ENCODE measurements at regions not wholly inside any gene's neighbourhood (a gene's known extent, or its start where the extent isn't known, plus 50 kb on each side); places are given as distances from the start of the nearest gene placed in this dataset.
"Not testable (repeated sequence)": the region's sequence is repeated elsewhere in the genome, so short reads cannot be mapped to it uniquely, and the experiment has no call there.

DNA sequence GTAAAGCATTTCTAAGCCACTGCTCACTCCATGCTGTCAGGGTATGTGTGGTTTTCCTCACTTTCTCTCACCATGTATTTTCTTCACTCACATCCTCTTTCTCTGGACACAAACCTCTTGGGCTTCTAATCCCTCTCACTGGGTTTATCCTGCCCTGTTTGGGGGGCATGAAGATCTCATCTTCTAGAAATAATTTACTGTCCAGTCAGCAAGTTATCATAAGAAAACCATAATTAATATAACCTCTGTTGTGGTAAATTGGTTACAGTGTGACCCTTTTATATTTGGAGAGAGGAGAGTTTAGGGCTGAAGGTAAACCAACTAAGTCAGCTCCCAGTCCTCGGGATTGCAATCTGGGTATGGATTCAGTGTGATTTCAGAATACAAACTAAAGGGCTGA, 213.8 kb upstream of the PROX1 start:
- no peaks in the 10 kb centered on the region for H3K4me1 ChIP-seq (ENCODE audit: control insufficient read depth, insufficient read depth, low read length)
- H3K9me3 ChIP-seq (ENCODE audit: control insufficient read depth, low read length), result no peaks in the 10 kb centered on the region
- WGBS, 2 experiments, result 82 to 97% methylated on average over 1 of the region's 1 CpG
- H3K27me3 ChIP-seq (ENCODE audit: control insufficient read depth, insufficient read depth, low read length, poor library complexity, severe bottlenecking), result no peaks in the 10 kb centered on the region
- H3K4me3 ChIP-seq (ENCODE audit: insufficient read depth, low read depth, low read length), result no peak overlapping the region
- H3K36me3 ChIP-seq (ENCODE audit: control insufficient read depth, insufficient read depth, low read length), result no peaks in the 10 kb centered on the region
- no peak overlapping the region for H3K27ac ChIP-seq (ENCODE audit: insufficient read depth, low read depth, low read length, poor library complexity, severe bottlenecking)

DNA sequence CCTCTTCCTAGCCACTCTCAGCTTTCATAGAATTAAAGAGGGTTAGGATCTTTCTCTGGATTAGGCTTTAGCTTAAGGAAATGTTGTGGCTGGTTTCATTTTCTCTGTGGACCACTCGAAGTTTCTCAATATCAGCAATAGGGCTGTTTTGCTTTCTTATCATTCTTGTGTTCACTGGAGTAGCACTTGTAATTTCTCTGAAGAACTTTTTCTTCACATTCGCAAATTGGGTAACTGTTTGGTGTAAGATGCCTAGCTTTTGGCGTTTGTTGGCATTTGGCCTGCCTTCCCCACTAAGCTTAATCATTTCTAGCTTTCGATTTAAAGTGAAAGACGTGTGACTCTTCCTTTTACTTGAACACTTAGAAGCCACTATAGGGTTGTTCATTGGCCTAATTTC, 210.8 kb upstream of the PROX1 start:
- Histone ChIP-seq H3K4me1 (ENCODE audit: control insufficient read depth, insufficient read depth, low read length) (no peaks in the 10 kb centered on the region), H3K27me3 (ENCODE audit: control insufficient read depth, insufficient read depth, low read length, poor library complexity, severe bottlenecking) (no peaks in the 10 kb centered on the region), H3K9me3 (ENCODE audit: control insufficient read depth, low read length) (no peaks in the 10 kb centered on the region), H3K36me3 (ENCODE audit: control insufficient read depth, insufficient read depth, low read length) (no peaks in the 10 kb centered on the region), H3K4me3 (ENCODE audit: insufficient read depth, low read depth, low read length) (no peak overlapping the region), H3K27ac (ENCODE audit: insufficient read depth, low read depth, low read length, poor library complexity, severe bottlenecking) (no peak overlapping the region)
- 95 to 97% methylated on average over 5 of the region's 5 CpGs for WGBS, 2 experiments

DNA sequence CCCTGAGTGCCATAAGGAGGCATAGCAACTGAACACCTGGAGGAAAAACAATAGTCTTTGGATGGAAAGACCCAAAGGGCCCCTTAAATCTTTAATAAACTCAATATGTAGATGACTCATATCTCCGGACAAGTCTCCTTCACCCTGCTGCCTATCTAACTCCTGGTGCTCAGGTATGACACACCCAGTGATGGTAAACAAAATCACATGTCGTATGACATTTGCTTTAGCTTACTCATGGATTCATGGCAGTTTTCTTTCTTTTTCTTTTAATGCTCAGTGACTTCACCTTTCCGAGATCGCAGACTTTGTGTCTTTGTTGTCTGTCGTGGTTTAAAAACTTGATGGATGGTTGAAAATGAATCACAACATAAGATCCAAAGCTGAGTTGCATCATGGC, 208.5 kb upstream of the PROX1 start:
- Histone ChIP-seq H3K4me3 (ENCODE audit: insufficient read depth, low read depth, low read length) (no peak overlapping the region), H3K27me3 (ENCODE audit: control insufficient read depth, insufficient read depth, low read length, poor library complexity, severe bottlenecking) (no peaks in the 10 kb centered on the region), H3K36me3 (ENCODE audit: control insufficient read depth, insufficient read depth, low read length) (no peaks in the 10 kb centered on the region), H3K4me1 (ENCODE audit: control insufficient read depth, insufficient read depth, low read length) (no peaks in the 10 kb centered on the region), H3K9me3 (ENCODE audit: control insufficient read depth, low read length) (no peaks in the 10 kb centered on the region), H3K27ac (ENCODE audit: insufficient read depth, low read depth, low read length, poor library complexity, severe bottlenecking) (no peak overlapping the region)
- WGBS, 2 experiments, result 94 to 98% methylated on average over 5 of the region's 5 CpGs

DNA sequence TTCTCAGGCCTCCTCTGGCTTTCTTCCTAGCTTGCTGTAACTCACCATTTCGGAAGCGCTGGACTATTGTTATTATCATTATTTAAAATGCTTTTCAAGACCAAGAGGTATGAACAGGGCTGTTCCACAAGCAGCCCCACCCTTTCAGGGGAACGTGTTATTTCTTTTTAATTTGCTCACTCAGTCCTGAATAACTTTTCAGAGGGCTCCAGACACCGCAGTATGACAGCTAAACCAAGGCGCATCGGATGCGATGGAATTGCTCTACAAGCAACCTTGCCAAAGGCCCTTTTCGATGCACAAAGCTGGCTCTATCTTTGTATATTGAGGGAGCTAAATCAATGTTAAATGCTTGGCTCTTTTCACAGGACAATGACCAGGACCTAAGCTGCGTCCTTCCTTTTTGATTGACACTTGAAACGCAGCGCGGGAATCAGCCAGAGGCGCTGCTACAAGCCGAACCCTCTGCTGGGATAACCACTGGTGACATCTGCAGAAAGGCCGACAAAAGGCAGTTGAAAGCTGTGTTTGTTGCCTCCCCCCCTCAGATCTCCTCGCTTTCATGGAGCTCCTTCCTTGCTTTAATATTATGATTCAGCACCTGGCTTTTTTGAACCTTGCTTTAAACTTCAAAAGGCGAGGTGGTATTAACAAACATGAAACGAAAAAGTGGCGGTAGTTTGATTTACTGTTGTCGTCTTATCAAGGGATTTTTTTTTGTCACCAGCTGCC, 204.7 kb upstream of the PROX1 start:
- Histone ChIP-seq H3K4me1 (ENCODE audit: control insufficient read depth, insufficient read depth, low read length) (no peaks in the 10 kb centered on the region), H3K9me3 (ENCODE audit: control insufficient read depth, low read length) (no peaks in the 10 kb centered on the region), H3K4me3 (ENCODE audit: insufficient read depth, low read depth, low read length) (no peak overlapping the region), H3K27ac (ENCODE audit: insufficient read depth, low read depth, low read length, poor library complexity, severe bottlenecking) (no peak overlapping the region), H3K36me3 (ENCODE audit: control insufficient read depth, insufficient read depth, low read length) (no peaks in the 10 kb centered on the region), H3K27me3 (ENCODE audit: control insufficient read depth, insufficient read depth, low read length, poor library complexity, severe bottlenecking) (no peaks in the 10 kb centered on the region)
- WGBS, 2 experiments, result 82 to 86% methylated on average over 18 to 20 of the region's 20 CpGs

GRCh38 chr1:213783893-213784292, 203.9 kb upstream of the PROX1 start:
- no peaks in the 10 kb centered on the region for H3K27me3 ChIP-seq (ENCODE audit: control insufficient read depth, insufficient read depth, low read length, poor library complexity, severe bottlenecking)
- 78 to 79% methylated on average over 2 of the region's 2 CpGs for WGBS, 2 experiments
- no peak overlapping the region for H3K4me3 ChIP-seq (ENCODE audit: insufficient read depth, low read depth, low read length)
- no peaks in the 10 kb centered on the region for H3K9me3 ChIP-seq (ENCODE audit: control insufficient read depth, low read length)
- H3K4me1 ChIP-seq (ENCODE audit: control insufficient read depth, insufficient read depth, low read length), result no peaks in the 10 kb centered on the region
- no peaks in the 10 kb centered on the region for H3K36me3 ChIP-seq (ENCODE audit: control insufficient read depth, insufficient read depth, low read length)
- H3K27ac ChIP-seq (ENCODE audit: insufficient read depth, low read depth, low read length, poor library complexity, severe bottlenecking), result no peak overlapping the region

GRCh38 chr1:213786683-213787082, 201.1 kb upstream of the PROX1 start:
- Histone ChIP-seq H3K4me1 (ENCODE audit: control insufficient read depth, insufficient read depth, low read length) (no peaks in the 10 kb centered on the region), H3K36me3 (ENCODE audit: control insufficient read depth, insufficient read depth, low read length) (no peaks in the 10 kb centered on the region), H3K4me3 (ENCODE audit: insufficient read depth, low read depth, low read length) (no peak overlapping the region), H3K27me3 (ENCODE audit: control insufficient read depth, insufficient read depth, low read length, poor library complexity, severe bottlenecking) (no peaks in the 10 kb centered on the region), H3K9me3 (ENCODE audit: control insufficient read depth, low read length) (no peaks in the 10 kb centered on the region), H3K27ac (ENCODE audit: insufficient read depth, low read depth, low read length, poor library complexity, severe bottlenecking) (no peak overlapping the region)
- WGBS, 2 experiments, result 97 to 100% methylated on average over 1 to 2 of the region's 2 CpGs

DNA sequence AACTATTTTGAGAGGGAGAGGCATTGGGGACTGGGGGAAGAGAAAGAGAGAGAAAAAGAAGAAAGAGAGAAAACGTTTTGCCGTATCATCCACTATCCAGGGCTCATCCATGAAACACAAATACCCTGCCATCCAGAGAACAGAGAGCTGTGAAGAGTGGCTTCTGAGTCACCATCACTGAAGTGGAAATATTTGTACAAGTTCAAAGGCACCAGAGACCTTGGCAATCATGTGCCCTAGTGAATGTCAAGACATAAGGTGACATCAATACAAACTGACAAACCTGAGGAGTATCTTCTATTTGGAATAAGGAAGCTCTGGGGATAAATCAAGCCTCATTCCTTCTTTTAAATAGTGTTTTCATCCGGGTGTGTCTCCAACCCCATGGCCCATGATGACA, 197.2 kb upstream of the PROX1 start:
- Histone ChIP-seq H3K9me3 (ENCODE audit: control insufficient read depth, low read length) (no peaks in the 10 kb centered on the region), H3K27me3 (ENCODE audit: control insufficient read depth, insufficient read depth, low read length, poor library complexity, severe bottlenecking) (no peaks in the 10 kb centered on the region)
- 100% methylated on average over 1 to 3 of the region's 3 CpGs for WGBS, 2 experiments

GRCh38 chr1:213793482-213794067, 194.2 kb upstream of the PROX1 start:
- Histone ChIP-seq H3K27me3 (ENCODE audit: control insufficient read depth, insufficient read depth, low read length, poor library complexity, severe bottlenecking) (no peaks in the 10 kb centered on the region), H3K36me3 (ENCODE audit: control insufficient read depth, insufficient read depth, low read length) (no peaks in the 10 kb centered on the region), H3K27ac (ENCODE audit: insufficient read depth, low read depth, low read length, poor library complexity, severe bottlenecking) (no peak overlapping the region), H3K9me3 (ENCODE audit: control insufficient read depth, low read length) (no peaks in the 10 kb centered on the region), H3K4me3 (ENCODE audit: insufficient read depth, low read depth, low read length) (no peak overlapping the region), H3K4me1 (ENCODE audit: control insufficient read depth, insufficient read depth, low read length) (no peaks in the 10 kb centered on the region)
- 94% methylated on average over 13 of the region's 13 CpGs for WGBS, 2 experiments

More for the DNA sequence above, 197.2 kb upstream of the PROX1 start:
- Histone ChIP-seq H3K4me1 (ENCODE audit: control insufficient read depth, insufficient read depth, low read length) (no peaks in the 10 kb centered on the region), H3K4me3 (ENCODE audit: insufficient read depth, low read depth, low read length) (no peak overlapping the region), H3K36me3 (ENCODE audit: control insufficient read depth, insufficient read depth, low read length) (no peaks in the 10 kb centered on the region), H3K27ac (ENCODE audit: insufficient read depth, low read depth, low read length, poor library complexity, severe bottlenecking) (no peak overlapping the region)

DNA sequence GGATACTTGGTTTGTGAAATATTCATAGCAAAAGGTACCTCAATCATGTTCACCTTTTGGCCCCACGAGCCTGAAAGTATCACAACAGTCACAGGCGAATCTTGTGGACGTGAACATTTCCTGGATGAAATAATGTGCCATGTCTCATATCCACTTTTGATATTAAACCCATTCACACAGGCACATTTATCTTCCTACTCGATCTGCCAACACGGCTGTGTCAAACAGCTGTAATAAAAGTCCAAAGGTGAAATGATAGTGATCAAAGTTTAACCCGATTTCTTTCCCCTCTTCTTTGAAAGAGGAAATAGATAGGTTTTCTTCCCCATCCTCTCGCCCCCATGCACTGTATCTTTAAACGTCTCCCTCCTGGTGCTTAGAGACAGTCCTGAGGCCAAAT, 191.2 kb upstream of the PROX1 start:
- Histone ChIP-seq H3K27me3 (ENCODE audit: control insufficient read depth, insufficient read depth, low read length, poor library complexity, severe bottlenecking) (no peaks in the 10 kb centered on the region), H3K36me3 (ENCODE audit: control insufficient read depth, insufficient read depth, low read length) (no peaks in the 10 kb centered on the region), H3K27ac (ENCODE audit: insufficient read depth, low read depth, low read length, poor library complexity, severe bottlenecking) (no peak overlapping the region), H3K4me3 (ENCODE audit: insufficient read depth, low read depth, low read length) (no peak overlapping the region), H3K4me1 (ENCODE audit: control insufficient read depth, insufficient read depth, low read length) (no peaks in the 10 kb centered on the region), H3K9me3 (ENCODE audit: control insufficient read depth, low read length) (no peaks in the 10 kb centered on the region)
- 94 to 95% methylated on average over 8 of the region's 8 CpGs for WGBS, 2 experiments

GRCh38 chr1:213808288-213808687, 179.5 kb upstream of the PROX1 start:
- not testable (repeated sequence) for H3K27me3 ChIP-seq (ENCODE audit: control insufficient read depth, insufficient read depth, low read length, poor library complexity, severe bottlenecking); H3K9me3 ChIP-seq (ENCODE audit: control insufficient read depth, low read length)

More at GRCh38 chr1:213808288-213808687, 179.5 kb upstream of the PROX1 start:
- H3K36me3 ChIP-seq (ENCODE audit: control insufficient read depth, insufficient read depth, low read length); H3K4me3 ChIP-seq (ENCODE audit: insufficient read depth, low read depth, low read length); H3K27ac ChIP-seq (ENCODE audit: insufficient read depth, low read depth, low read length, poor library complexity, severe bottlenecking); H3K4me1 ChIP-seq (ENCODE audit: control insufficient read depth, insufficient read depth, low read length): not testable (repeated sequence)
- WGBS, 2 experiments, result 80 to 89% methylated on average over 7 of the region's 7 CpGs
